HK-2 (cell line): ENCODE measurements at regions not wholly inside any gene's neighbourhood (a gene's known extent, or its start where the extent isn't known, plus 50 kb on each side); places are given as distances from the start of the nearest gene placed in this dataset.

Experiments
- DNase-seq: peaks from one replicate; pipeline ENCODE4 v3.0.0-alpha.2; 2018; ENCODE audit not compliant: unreplicated experiment

DNA sequence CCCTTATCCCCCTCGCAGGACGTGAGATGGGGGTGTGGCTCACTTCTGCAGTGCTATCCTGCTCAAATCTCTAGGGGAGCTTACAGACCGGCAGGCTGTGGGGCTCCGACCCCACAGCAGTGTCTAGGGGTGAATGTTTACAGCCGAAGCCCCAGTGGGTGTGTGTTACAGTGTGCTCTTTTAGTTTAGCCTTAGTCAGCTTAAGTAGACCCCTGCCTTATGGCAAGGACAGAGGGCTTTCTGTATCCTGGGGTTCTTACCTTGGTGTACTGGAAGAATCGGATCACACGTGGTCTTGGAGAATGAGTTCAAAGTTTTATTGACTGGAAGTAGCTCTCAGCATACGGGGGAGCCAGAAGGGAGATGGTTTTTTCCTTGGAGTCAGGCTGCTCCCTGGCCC is 348.2 kb upstream of the GYPC start:
- DNase-seq, result no peak

- DNase-seq, result no peak
These were observed 346.8 kb upstream of the GYPC start for GRCh38 chr2:126309185-126309584.

DNA sequence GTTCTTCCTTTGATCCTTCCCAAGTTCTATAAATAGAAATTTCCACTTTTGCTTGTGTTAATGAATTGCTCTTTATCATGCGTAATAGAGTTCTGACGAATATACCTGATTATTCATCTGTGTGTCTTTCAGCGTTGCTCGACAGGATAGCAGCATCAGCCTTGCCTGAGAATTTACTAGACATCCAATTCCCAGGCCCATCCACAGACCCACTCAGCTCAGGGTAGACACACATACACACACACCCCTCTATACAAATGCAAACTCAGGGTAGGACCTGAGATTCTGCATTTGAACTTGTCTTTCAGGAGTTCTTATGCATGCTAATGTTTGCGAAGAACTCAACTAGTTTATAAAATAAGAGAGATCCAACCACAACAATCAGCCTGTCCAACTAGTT is 343.4 kb upstream of the GYPC start:
- DNase-seq, result no peak

DNA sequence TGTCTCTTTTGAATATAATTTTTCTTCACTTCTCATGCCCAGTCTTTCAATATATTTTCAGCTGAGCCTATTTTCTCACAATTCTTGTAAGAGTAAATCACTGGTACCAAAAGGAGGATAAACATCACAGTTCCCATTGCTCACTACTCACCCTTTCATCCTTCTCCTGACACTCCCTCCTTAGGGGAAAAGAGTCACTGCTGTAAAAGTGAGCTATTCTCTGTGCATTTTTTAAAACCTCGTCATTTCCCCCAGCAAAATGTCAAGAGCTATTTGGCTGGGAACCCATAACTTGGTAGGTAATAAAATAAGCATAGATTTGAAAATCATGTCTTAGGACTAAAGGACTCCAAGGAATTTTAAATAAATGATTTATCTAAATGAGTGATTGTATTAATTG is 340.1 kb upstream of the GYPC start:
- DNase-seq, result no peak

DNA sequence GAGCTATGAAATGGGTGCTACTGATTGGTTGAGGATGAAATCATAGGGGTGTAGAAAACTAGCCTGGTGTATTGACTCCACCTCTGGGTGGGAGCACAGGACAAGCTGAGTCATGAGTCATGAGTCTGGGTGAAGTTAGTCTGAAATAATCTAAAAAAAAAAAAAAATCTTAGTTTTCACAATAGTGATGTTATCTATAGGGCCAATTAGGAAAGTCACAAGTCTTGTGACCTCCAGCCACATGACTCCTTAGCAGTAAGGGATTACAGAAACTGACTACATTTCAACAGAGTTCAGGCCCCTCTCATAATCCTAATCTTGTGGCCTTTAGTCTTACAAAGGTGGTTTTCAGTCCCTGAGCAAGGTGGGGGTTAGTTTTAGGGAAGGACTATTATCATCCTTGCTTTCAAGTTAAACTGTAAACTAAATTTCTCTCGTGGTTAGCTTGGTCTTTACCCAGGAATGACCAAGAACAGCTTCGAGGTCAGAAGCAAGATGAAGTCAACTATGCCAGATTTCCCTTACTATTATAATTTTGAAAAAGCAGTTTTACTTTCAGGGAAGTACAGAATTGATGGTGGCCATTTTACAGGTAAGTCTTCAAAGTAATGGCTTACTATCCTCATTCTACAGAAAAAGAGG is 338.0 kb upstream of the GYPC start:
- no peak for DNase-seq

DNA sequence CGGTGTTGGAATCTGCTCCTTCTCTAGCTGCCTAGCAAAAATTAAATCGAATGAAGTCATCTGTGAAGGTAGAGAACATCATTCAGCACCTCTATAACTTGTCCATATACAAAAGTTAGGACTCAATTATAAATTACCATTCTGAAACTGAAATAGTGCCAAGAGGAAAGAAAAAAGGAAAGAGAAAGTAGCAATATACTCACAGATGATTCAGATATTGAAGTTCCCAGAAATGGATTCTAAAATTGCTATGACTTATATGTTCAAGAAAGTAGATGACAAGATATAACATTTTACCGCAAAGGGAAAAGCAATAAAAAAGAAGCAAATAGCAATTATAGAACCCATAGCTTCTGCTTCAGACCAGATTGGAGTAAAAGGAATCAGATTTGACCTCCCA is 333.6 kb upstream of the GYPC start:
- DNase-seq, result no peak

GRCh38 chr2:126325202-126325601 is 330.8 kb upstream of the GYPC start:
- DNase-seq, result no peak

- DNase-seq, result no peak
These were observed 326.8 kb upstream of the GYPC start for GRCh38 chr2:126329173-126329572.

GRCh38 chr2:126342457-126342856 is 313.5 kb upstream of the GYPC start:
- no peak for DNase-seq

GRCh38 chr2:126343136-126343535 is 312.8 kb upstream of the GYPC start:
- DNase-seq, result no peak

GRCh38 chr2:126344493-126344892 is 311.5 kb upstream of the GYPC start:
- DNase-seq, result no peak

- DNase-seq, result no peak
These were observed 310.3 kb upstream of the GYPC start for GRCh38 chr2:126345691-126346090.

DNA sequence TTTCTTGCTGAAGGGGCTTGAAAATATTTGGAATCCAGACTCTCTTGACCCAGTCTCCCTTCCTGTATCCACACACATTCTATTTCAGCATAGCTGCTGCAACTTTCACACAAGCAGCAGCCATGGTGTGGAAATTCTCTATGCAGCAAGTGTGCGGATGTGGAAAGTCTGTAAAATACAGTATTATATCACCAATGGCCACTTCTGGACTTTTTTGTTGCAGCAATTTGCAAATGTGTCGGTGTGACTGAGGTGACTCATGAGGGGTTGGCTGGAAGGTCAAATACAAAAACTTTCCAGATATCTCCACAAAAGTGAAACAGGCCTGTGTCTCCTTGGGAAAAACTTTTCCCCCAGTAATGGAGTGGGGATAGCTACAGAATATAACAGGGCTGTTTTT is 299.3 kb upstream of the GYPC start:
- DNase-seq, result no peak

DNA sequence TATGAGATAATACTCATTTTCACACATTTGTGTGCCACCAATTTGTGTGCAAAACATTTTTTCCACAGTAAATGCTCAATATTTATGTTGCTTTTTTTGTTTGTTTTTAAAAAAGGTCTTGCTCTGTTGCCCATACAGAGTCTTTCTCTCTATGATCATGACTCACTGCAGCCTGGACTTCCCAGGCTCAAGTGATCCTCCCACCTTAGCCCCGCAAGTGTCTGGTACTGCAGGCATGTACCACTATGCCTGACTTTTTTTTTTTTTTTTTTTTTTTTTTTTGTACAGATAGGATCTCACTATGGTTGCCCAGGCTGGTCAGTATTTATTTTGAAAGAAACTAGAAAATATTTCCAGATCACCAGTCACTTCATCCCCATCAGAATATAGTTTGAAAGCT is 297.8 kb upstream of the GYPC start:
- no peak for DNase-seq

DNA sequence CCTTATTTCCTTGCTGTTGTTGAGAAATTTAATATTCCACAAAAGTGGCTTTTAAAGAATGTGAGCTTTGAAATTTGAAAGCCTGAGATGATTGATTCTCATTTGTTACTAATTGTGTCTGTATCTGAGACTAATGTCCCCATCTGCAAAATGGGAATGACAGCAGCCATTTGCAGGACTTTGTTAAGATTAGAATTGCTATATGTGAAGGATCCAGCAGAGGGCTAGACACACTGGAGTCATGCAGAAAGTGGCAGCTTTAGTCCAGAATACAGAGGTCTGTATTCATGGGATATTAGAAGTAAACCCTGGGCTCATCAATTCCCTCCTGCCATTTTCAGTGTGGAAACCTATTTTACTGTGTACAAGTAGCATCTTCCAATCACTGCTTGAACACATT is 296.5 kb upstream of the GYPC start:
- no peak for DNase-seq

- DNase-seq, result no peak
These were observed 288.6 kb upstream of the GYPC start for GRCh38 chr2:126367361-126367760.

DNA sequence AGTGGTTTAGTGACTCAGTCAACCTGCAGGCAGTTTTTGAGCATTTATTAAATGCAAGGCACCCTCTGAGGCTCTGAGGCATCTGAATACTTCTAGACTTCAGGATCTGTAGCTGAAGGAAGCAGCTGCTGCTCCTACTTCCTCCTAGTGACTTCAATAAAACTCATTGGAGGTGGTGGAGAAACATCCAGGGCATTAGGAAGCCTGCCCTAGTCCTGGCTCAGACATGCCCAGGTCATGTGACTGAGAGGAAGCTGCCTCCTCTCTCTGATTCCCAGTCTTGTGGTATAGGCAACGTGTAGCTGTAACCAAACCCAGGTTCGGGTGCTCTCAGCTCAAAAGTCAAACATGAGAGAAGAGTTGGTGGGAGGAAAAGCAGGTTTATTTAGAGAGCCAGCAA is 287.2 kb upstream of the GYPC start:
- no peak for DNase-seq

GRCh38 chr2:126370201-126370600 is 285.8 kb upstream of the GYPC start:
- DNase-seq, result no peak

DNA sequence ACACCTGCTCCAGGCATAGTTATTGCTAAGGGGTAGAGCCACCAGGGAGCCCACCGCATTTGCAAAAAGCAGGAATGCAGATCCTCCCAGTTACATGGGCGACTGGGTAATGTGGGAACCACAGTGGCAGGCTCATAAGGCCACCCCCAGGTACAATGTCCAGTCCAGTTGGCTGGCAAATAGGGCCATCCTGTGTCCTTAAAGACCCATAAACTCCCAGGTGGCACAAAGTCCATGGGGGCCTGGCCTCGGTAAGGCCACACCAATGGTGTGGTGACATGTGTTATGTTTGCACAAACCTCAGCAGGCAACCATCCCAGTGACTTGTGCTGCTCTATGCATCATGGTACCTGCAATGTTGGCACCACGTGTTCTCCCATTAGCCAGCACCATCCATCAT is 283.6 kb upstream of the GYPC start:
- no peak for DNase-seq

- DNase-seq, result no peak
These were observed 277.8 kb upstream of the GYPC start for GRCh38 chr2:126378176-126378575.

DNA sequence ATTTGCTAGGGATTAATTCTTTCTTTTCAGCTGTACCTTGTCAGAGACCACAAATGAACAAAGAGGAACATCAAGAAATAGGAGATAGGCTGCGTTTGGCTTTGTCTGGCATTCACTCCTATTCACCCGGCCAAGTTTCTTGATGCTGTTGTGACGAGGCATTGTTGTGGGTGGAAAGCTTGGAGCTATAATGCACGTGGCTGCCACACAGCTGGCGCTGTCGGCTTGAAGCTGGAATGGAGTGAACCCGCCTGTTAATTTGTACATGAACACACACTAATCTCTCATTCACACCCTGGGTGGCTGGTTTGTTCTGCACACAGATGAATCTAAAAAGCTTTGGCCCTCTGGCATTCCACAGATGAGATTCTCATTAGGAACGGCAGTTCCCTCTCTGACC is 274.9 kb upstream of the GYPC start:
- DNase-seq, result no peak

DNA sequence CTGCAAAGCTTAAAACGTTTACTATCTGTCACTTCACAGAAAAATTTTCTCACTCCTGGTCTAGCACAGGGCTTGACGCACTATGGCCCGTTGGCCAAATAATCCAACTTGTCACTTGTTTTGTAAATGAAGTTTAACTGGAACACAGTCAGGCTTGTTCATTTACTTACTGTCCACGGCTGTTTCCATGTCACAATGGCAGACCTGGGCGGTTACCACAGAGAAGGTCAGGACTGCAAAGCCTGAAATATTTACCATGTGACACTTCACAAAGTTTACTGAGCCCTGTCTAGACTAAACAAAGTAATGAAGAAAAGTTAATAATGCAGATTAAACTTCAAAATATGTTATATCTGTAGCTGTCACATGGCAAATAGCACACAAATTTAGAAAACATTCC is 273.0 kb upstream of the GYPC start:
- DNase-seq, result no peak

DNA sequence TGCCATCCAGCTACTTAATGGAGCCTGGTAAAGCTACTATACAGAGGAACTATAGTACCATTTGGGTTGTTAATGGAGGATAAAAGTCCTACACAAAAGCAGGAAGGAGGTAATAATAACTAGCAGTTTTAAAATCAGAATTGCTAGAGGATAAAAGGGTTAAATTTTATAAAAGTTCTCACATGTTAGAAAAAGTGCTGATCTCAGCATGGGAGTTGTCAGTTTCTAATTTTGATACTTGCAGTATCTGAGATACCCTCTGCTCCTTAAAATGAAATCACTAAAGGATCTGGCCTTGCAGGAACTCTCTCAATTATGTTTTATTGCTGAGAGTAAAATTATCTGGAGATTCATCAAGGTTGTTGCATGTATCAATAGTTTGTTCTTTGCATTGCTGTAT is 272.2 kb upstream of the GYPC start:
- DNase-seq, result no peak

DNA sequence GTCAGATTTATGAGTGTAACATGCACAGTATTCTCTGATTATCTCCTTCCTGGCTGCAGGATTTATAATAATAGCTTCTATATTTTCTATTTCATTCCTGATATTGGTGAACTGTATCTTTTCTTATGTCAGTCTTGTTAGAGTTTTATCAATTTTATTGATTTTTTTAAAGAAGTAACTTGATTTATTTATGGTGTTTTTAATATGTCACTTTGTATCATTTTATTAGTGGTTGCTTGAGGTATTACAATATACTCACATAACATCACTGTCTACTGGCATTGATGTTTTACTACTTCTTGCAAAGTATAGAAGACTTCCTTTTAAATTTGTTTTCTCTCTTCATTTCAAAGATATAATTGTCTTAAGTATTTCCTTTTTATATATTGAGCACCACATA is 270.5 kb upstream of the GYPC start:
- DNase-seq, result no peak

- DNase-seq, result no peak
These were observed 270.0 kb upstream of the GYPC start for GRCh38 chr2:126385983-126386382.
